ENCODE measurements at regions not wholly inside any gene's neighbourhood (a gene's known extent, or its start where the extent isn't known, plus 50 kb on each side); places are given as distances from the start of the nearest gene placed in this dataset.

GRCh38 chrX:3768881-3769280, 55.4 kb upstream of the PRKX start:
- TF ChIP-seq CTCF (IDR thresholded peaks at IDR 0.05; ENCODE audit: low read depth, low read length) (no peak), EZH2phosphoT487 (IDR thresholded peaks at IDR 0.05; ENCODE audit: low read depth) (no peak)

Measured in OCI-LY3 (cell line).